GM19239 (cell line): ENCODE measurements at regions not wholly inside any gene's neighbourhood (a gene's known extent, or its start where the extent isn't known, plus 50 kb on each side); places are given as distances from the start of the nearest gene placed in this dataset.
A peak's percentile ranks its signal among the peaks of the same experiment; 100 is the strongest.

Experiments used
- DNase-seq: peaks from one replicate; pipeline ENCODE4 v3.0.0; 2011; ENCODE audit warnings: low spot score; ENCODE audit not compliant: insufficient read length
- FAIRE-seq: peaks from 2 replicates; lab custom pipeline; 2011; peaks lifted over from hg19 to GRCh38; lab: Jason Lieb, UNC

DNA sequence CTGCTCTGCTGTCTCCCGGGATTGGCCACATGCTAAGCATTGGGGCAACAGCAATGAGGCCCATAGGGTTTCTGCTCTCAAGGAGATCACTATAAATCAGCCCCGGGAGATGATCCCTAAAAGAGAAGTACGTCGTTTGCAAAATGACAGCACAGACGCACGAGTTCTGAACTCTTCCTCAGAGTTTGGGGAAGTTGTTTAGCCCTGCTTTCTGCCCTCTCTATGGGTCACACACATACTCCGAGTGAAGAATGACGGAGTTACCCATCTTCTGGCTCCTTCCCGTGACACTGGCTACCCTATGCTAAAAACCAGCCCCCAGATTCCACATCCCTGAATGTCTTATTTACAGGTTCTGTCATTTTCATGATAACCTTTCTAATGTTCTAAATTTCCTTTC is 258.0 kb upstream of the PLEKHG7 start:
- DNase-seq (no peak), FAIRE-seq (no peak)

GRCh38 chr12:92442782-92443181 is 260.0 kb upstream of the PLEKHG7 start:
- DNase-seq (no peak), FAIRE-seq (no peak)

GRCh38 chr12:92440072-92440471 is 262.7 kb upstream of the PLEKHG7 start:
- FAIRE-seq, result no peak
- no peak for DNase-seq

DNA sequence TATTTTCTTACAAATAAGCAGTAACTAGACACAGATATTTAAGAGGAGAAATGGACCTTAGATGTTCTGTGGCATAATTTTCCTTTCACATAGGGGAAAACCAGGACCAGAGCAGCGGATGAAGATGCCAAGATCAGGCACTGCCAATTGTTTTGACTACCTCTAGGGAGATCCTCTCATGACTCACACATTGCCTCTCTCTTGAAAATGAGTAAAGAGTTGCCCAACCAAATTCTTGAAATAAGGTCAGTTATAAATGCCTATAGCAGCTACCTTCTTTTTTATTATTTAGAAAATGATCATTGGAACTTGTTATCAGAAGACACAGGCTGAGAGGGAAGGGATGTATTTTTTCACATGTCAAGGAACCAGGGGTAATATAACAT is 263.4 kb upstream of the PLEKHG7 start:
- no peak for DNase-seq
- FAIRE-seq, result no peak

DNA sequence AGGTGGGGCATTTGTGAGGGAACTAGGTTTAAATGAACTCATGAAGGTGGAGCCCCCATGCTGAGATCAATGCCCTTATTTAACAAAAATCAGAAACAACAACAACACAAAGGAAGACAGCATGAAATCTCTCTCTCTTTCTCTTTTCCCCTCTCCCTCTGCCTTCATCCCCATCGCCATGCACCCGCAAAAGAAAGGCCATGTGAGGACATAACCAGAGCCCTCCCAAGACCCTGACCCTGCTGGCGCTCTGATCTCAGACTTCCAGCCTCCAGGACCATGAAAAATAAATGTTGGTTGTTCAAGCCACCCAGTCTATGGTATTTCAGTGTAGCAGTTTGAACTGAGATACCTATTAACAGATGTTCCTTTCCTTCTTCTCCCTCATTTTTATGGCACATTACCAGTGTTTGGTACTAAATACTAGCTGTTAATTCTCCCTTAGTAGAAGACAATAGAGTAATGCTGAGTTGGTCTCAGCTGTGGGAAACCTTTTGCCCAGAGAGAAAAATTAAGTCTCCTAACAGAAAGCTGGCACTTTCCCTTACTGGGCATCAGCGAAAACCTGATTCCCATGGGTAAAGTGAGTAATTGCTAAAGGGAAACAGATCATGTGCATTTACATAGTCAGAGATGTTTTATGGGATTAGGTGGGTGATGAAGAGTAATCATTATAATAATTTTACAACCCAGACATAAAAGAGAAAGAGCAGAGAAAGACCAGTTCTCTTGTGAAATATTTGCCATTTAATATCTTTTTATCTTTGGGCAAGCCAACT is 264.0 kb upstream of the PLEKHG7 start:
- DNase-seq (no peak), FAIRE-seq (peak; percentile 86)

GRCh38 chr12:92437452-92437851 is 265.3 kb upstream of the PLEKHG7 start:
- DNase-seq (no peak), FAIRE-seq (no peak)

GRCh38 chr12:92436856-92437255 is 265.9 kb upstream of the PLEKHG7 start:
- FAIRE-seq (peak; percentile 64), DNase-seq (no peak)

DNA sequence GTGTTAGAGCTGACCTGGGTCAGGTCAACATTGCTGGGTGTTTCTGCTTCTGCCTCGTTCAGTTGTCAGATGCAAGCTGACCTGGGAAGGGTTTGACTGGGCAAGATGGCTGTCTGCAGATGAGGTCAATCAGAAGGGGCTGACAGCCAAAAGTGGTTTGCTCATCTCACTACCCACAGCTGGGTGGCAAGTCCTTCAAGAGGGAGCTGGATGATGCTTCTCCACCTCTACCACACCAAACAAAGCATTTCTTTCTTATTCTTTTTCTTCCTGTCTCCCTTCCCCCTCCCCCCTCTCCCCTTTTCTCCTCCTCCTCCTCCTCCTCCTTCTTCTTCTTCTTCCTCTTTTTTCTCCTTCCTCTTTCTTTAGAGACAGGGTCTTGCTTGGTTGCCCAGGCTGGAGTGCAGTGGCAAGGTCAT is 268.2 kb upstream of the PLEKHG7 start:
- DNase-seq, result no peak
- FAIRE-seq, result peak; percentile 95

DNA sequence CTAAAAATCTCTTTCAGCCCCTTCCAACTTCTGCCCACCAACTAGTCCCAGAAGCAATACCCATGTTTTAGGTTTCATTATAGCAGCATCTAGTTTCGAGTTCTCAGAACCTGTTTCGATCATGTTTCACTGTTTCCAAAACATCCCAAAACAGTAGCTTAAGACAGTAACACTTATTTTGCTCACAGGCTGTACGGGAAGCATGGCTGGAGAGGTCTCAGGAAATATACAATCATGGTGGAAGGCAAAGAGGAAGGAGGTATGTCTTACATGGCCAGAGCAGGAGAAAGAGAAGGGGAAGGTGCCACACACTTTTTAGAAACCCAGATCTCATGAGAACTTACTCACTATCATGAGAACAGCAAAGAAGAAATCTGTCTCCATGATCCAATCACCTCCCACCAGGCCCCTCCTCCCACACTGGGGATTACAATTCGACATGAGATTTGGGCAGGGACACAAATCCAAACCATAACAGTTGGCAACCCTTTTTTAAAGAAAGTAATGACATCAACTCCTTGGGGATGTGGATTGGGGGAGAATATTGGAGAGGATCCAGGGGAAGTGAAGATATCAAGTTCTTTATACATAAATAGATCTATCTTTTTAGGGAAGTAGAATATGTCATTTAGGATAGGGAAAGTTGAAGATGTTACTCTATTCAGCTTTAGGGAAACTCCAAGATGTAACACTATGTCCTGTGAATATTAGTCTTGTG is 269.9 kb upstream of the PLEKHG7 start:
- DNase-seq (no peak), FAIRE-seq (peak; percentile 99)

GRCh38 chr12:92431146-92431545 is 271.6 kb upstream of the PLEKHG7 start:
- DNase-seq, result no peak

GRCh38 chr12:92426332-92426731 is 276.5 kb upstream of the PLEKHG7 start:
- FAIRE-seq, result peak; percentile 35
- DNase-seq, result no peak

More at GRCh38 chr12:92431146-92431545, 271.6 kb upstream of the PLEKHG7 start:
- FAIRE-seq, result peak; percentile 85

DNA sequence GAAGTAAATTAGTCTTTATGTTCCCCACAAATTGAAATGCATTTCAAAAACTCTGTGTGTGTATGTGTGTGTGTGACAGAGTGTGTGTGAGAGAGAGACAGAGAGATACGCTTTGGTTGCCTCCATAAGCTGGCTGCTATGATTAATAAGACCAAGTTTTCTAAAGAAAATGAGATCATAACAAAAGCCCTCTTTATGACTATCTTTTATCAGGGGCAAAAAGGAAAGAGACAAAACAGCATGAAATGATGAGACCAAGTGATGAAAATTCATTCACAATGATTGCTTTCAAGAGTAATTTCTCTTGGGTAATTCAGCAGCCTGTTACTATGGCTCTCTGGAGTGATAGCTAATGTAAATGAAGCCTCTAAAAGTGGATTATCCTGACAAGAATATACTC is 277.6 kb upstream of the PLEKHG7 start:
- DNase-seq (no peak), FAIRE-seq (no peak)

GRCh38 chr12:92424338-92424737 is 278.5 kb upstream of the PLEKHG7 start:
- DNase-seq (no peak), FAIRE-seq (no peak)

- FAIRE-seq (no peak), DNase-seq (no peak)
Observed at GRCh38 chr12:92421701-92422100, 276.1 kb upstream of the BTG1 start.

- DNase-seq (no peak), FAIRE-seq (peak; percentile 79)
Observed at GRCh38 chr12:92421042-92421441, 275.4 kb upstream of the BTG1 start.

- no peak for FAIRE-seq
- no peak for DNase-seq
Observed at GRCh38 chr12:92419201-92419600, 273.6 kb upstream of the BTG1 start.

DNA sequence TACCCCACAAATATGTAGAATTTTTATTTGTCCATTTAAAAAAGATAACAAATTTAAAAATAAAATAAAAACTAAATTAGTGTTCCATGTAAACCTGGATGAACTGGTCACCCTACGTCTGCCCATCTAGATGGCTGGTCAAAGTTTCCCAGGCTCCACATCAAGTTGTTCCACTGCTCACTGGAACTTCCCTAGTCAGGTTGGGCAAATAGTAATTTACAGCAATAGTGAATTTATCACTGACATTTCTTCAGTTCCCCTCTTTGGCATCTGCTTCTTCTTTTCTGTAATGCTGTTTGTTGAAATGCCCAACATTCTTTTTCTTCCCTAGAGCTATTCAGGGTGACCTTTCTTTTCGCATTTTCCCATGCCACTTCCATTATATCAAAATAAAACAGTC is 272.7 kb upstream of the BTG1 start:
- DNase-seq (no peak), FAIRE-seq (no peak)

GRCh38 chr12:92417373-92417772 is 271.7 kb upstream of the BTG1 start:
- FAIRE-seq (peak; percentile 56), DNase-seq (no peak)

DNA sequence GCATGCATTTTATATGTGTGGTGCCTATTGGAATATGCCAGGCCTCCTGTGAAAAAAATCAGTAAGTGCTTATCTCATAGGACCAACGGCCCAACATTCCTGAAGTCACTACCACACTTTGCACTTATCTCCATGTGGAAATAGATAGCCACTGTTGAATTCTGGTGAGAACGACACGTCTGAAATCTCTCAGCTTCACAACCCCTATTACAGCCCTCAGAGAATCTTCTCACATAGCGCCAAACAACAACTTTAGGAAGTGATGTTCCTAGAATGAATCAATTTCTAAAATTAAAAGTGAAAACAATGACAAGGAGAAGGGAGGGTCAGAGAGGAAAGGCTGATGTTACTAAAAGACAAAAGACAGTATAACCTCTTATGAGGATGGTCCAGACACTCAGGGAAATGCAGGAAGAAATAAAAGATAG is 270.8 kb upstream of the BTG1 start:
- no peak for DNase-seq

DNA sequence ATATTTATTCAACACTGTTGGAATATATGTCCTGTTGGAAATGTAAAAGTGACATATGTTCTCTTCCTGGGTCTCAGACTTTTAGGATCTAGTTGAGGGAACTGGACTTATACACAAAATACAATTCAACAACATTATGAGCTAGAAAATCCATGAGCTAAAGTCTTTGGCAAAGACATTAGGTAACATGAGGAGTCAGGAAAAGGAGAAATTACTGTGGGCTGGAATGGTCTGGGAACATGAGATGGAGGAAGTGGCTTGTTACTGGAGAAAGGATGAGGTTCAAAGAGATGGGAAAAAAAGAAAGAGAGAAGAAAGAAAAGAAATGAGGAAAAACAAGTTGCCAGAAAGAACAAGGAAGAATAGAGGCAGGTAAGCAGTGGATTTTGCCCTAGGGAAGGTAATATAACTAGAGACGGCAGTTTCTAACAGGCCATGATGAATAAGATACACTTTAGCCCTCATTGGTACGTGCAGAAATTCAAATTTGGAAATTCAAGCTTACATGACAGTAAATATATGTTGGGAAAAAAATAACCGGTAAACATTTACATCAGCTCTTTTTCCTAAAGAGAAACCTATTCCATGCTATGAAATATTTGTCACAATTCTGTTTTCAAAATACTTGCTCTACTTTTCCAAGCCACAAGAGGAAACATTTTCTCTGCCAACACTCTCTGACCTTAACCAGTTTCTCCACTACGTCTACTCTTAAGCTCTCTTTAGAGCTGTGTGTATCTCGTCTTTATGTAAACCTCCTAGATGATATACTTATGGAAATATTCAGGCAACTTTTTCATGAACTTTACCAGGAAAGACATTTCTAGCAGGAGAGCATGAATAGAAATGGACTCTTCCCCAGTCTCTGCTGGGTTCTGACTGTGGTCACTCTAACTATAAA is 268.8 kb upstream of the BTG1 start:
- DNase-seq (no peak), FAIRE-seq (no peak)

More for the DNA sequence above, 270.8 kb upstream of the BTG1 start:
- peak; percentile 90 for FAIRE-seq

DNA sequence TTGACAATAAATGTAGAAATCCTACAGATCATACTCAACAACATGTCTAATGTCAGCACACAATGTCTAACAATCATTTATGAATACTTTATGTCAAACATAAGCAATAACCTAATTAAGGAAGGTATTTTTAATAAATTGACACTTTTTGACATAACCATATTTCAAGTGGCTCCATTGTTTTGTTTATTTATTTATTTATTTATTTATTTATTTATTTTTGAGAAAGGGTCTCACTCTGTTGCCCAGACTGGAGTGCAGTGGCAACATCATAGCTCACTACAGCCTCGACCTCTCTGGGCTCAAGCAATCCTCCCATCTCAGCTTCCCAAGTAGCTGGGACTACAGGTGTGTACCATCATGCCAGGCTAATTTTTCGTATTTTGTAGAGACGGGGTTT is 267.6 kb upstream of the BTG1 start:
- DNase-seq (no peak), FAIRE-seq (no peak)
